Fibroblast of gingiva (primary cell): ENCODE measurements at regions not wholly inside any gene's neighbourhood (a gene's known extent, or its start where the extent isn't known, plus 50 kb on each side); places are given as distances from the start of the nearest gene placed in this dataset.
A peak's percentile ranks its signal among the peaks of the same experiment; 100 is the strongest.

Experiments
- DNase-seq: peaks from one replicate; pipeline ENCODE4 v3.0.0-alpha.2; 2011; ENCODE audit warnings: low read depth

DNA sequence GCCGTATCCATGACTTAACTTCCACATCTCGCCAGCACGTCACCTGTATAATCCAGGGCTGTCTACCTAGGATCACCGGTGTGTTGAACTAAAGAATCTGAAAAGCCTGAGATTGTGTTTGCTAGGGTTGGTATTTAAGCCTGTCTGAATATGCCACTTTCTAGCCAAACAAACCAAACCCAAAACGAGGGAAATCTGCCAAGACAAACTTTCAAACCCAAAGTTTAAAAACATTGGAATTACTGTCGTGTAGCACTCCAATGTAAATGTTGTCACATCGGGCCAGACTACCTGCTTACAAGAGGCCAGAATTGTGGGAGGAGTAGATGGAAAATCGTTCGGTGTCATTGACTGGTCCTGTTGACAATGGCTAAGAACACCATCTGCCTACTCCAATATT, 747.8 kb downstream of the EFNB2 start:
- no peak for DNase-seq

GRCh38 chr13:105785436-105785835, 750.0 kb downstream of the EFNB2 start:
- DNase-seq: no peak

- no peak for DNase-seq
These were observed 752.2 kb downstream of the EFNB2 start for GRCh38 chr13:105783261-105783660.

DNA sequence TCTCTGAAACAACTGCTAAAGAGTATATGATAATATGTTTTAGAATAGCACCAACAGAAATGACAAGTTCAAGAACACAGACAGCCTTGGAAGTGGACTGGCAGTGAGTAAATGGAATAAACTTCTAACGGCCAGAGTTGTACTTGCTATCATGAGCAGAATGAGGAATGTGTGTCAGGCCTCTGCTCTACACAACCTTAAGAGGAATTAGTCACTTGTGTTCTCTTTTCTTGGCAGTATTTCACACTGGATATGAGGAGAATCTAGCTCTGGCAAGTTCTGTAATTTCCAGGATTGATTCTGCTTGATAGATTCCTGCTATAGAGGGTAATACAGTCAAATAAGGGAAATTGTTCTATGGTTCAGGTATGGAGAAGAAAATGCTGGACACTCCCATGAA, 757.3 kb downstream of the EFNB2 start:
- DNase-seq: no peak

- no peak for DNase-seq
These were observed 760.6 kb downstream of the EFNB2 start for GRCh38 chr13:105774739-105775460.

- no peak for DNase-seq
These were observed 761.5 kb downstream of the EFNB2 start for GRCh38 chr13:105773863-105774538.

DNA sequence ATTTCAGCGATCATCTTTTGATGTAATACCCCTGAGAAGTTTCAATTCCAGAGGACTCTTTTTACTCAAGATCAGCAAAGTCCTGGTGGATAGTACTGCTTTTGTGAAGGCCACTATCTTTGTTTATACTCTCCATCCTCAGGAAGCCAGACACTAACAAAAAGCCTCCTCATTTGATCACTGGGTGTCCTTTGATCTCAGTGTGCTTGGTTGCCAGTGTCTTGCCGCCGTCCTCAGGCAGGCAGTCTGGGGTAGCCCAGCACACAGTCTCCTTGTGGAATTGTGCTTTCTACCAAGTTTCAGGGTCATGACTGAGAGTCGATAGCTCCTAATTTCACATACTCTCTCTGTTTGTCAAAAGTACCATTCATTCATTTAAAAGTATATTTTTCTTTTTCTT, 762.2 kb downstream of the EFNB2 start:
- no peak for DNase-seq

GRCh38 chr13:105764486-105764885, 771.0 kb downstream of the EFNB2 start:
- DNase-seq: no peak

DNA sequence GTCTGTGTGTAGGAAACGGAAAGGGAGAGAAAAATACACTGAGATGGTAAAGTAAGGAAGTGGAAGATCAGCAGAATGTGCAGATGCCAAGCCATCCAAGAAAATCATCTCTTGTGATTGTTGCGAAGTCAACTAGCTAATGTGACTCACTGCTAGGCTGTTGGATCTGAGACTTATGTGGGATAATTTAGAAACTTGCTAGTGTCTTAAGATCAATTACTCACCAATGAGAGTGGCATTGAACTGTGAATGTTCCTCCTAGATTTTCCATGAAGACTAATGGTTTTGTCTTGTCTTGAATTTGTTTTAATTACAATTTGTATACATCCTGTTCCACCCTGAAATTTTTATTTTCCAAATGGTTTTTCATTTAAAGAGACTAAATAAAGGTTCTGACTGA, 771.6 kb downstream of the EFNB2 start:
- DNase-seq: no peak

DNA sequence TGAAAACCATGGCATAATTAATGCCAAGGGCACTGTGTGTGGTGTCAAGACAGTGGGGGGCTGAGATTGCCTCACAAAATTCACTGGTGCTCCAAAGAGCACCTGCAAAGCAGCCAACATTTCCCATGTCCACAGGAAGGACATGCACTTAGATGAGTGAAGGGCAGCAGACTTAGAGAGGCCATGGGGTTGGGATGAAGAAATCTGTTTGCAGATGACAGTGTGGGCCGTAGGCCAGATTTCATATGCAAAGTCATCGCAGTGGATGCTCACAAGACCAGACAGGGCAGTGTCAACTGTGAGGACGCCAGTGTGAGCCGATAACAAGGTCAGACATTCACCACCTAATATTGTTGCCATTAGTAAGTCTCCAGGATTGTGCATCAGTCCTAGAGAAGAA, 773.4 kb downstream of the EFNB2 start:
- no peak for DNase-seq

GRCh38 chr13:105758918-105759860, 776.3 kb downstream of the EFNB2 start:
- no peak for DNase-seq

- DNase-seq: no peak
These were observed 794.7 kb downstream of the EFNB2 start for GRCh38 chr13:105740739-105741138.

GRCh38 chr13:105737688-105738087, 797.8 kb downstream of the EFNB2 start:
- no peak for DNase-seq

GRCh38 chr13:105735281-105735680, 800.2 kb downstream of the EFNB2 start:
- DNase-seq: no peak

- DNase-seq: no peak
These were observed 802.5 kb downstream of the EFNB2 start for GRCh38 chr13:105732806-105733529.

- no peak for DNase-seq
These were observed 809.6 kb downstream of the EFNB2 start for GRCh38 chr13:105725887-105726286.

- DNase-seq: peak; percentile 1
These were observed 814.4 kb downstream of the EFNB2 start for GRCh38 chr13:105721016-105721415.

- no peak for DNase-seq
These were observed 815.6 kb downstream of the EFNB2 start for GRCh38 chr13:105719859-105720258.

DNA sequence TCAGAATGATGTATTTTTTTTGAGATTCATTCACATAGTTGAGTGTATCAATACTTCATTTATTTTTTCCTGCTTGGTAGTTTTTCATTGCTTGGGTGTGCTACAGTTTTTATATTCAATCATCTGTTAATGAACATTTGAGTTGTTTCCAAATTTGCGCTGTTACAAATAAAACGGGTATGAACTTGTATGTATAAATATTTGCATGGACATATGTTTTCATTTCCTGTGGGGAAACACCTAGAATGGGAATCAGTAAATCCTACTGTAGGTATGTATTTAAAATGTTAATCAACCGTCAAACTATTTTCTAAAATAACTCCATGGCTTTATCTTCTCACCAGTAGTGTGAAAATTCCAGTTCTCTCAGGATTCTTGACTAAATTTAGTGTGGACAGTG, 826.3 kb downstream of the EFNB2 start:
- DNase-seq: no peak

DNA sequence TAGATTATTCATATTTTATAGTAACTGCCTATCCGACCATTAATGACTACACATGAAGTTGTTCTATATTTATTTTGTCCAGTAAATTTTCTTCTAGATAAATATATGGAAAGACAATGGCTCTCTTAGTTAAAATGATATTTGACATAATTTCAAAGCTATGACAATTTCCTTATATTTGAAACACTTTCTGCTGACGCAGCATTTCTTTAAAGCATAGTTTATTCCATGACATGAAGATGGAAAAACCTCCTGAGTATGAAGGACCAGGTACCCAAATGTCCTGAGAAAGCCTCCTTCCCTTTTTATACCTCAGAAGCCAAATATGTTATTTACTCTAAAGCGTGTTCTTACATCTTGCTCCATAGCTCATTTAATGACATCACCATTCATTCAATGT, 831.6 kb downstream of the EFNB2 start:
- DNase-seq: no peak

DNA sequence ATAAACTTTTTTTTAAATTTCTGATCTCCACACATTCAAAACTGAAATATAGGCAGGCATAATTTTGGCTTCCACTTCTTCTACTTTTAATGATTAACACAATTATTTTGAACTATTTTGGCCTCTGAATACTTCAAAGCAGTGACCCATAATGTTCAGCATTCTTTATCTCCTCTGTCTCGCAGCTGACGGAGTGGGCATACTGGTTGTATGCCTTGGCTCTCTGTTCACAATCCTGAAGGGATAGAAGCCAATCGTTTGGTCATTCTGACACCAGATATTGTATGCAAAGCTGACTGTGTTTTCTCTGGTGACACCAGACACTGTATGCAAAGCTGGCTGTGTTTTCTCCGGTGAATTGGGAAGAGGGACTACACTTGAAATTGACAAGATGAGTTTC, 833.0 kb downstream of the EFNB2 start:
- no peak for DNase-seq

DNA sequence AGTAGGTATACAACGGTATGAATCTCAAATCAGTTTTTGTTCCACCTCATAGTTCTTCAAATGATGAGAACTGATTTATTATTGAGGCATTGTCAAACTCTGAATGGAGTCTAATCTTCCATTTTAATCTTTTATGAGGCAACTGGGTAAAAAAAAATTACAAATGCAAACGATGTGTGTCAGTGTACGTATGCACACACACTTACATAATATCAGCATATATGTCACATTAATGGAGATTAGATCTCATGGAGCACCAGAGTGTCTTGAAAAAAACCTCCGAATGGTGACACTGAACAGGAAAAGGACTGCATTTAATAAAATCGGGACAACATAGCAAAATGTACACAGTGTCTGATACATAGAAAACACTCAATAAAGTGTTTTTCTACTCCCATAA, 842.7 kb downstream of the EFNB2 start:
- no peak for DNase-seq
